Heart left ventricle (tissue), 13 donors: ENCODE measurements at regions not wholly inside any gene's neighbourhood (a gene's known extent, or its start where the extent isn't known, plus 50 kb on each side); places are given as distances from the start of the nearest gene placed in this dataset.

Source experiments
- POLR2A ChIP-seq, 2 donors: fragments of 450-650 bp; IDR thresholded peaks; one replicate each; pipeline ENCODE4 v1.6.1; 2017; ENCODE audit warnings: antibody characterized with exemption in 2 of 2, mild to moderate bottlenecking in 2 of 2, moderate library complexity in 2 of 2
- TF ChIP-seq, protein P1 (sequence below), 12 donors: fragments of 200-600 bp; sonication (generic) in 4 of 12; IDR thresholded peaks; one replicate each; pipeline versions ENCODE4 v1.5.0 to v1.8.0; 2018 to 2022; ENCODE audit warnings: antibody characterized with exemption in 12 of 12, mild to moderate bottlenecking in 5 of 12
- donor health status: ischemic (EF 13 %, LVEDD 7.1; RV severe dilation, severe dysfunction).
- donor health status: DM: no; HTN: yes; CAD: no.
- donor health status: DM: no; HTN: no; CAD: no.
- donor health status: ischemic (EF 25% LVEDD 6.9; RV normal size, moderate dysfunction).
- donor health status: ischemic (EF 25% LVEDD 5.7; RV mildly dilated, moderate dysfunction).
- donor health status: ischemic (EF 35%, LVEDD 5.7; RV mildly dilated, moderate dysfunction).
- donor health status: nonischemic (EF 11% LVEDD 7.7; RV severe dilation, severe dysfunction).
- donor health status: DM: yes; HTN: yes; CAD: no.
- donor health status: PGD.
- donor health status: ischemic (EF 29% LVEDD 5.4; RV normal size, mild dysfunction).
- donor health status: nonischemic (EF 23%, LVEDD 6.1; RV moderate dilation, normal function).

- TF ChIP-seq, protein P1, sequence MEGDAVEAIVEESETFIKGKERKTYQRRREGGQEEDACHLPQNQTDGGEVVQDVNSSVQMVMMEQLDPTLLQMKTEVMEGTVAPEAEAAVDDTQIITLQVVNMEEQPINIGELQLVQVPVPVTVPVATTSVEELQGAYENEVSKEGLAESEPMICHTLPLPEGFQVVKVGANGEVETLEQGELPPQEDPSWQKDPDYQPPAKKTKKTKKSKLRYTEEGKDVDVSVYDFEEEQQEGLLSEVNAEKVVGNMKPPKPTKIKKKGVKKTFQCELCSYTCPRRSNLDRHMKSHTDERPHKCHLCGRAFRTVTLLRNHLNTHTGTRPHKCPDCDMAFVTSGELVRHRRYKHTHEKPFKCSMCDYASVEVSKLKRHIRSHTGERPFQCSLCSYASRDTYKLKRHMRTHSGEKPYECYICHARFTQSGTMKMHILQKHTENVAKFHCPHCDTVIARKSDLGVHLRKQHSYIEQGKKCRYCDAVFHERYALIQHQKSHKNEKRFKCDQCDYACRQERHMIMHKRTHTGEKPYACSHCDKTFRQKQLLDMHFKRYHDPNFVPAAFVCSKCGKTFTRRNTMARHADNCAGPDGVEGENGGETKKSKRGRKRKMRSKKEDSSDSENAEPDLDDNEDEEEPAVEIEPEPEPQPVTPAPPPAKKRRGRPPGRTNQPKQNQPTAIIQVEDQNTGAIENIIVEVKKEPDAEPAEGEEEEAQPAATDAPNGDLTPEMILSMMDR (IDR thresholded peaks at IDR 0.05): no peak
- no peak for TF ChIP-seq POLR2A (IDR thresholded peaks at IDR 0.05)
These were observed 63.6 kb upstream of the ARID2 start for GRCh38 chr12:45665941-45666340.
